HAP-1 (cell line): ENCODE measurements at regions not wholly inside any gene's neighbourhood (a gene's known extent, or its start where the extent isn't known, plus 50 kb on each side); places are given as distances from the start of the nearest gene placed in this dataset.

ENCODE experiments used
- DNase-seq, 2 experiments: peaks; one replicate each; pipeline ENCODE4 v3.0.0-alpha.2; 2016 to 2020; ENCODE audit warnings: low spot score in 2 of 2
- H3K27me3 ChIP-seq: fragments of 250-450 bp; sonication (Bioruptor Pico); 2 replicates; pipeline ENCODE4 v1.5.1; 2020; ENCODE audit warnings: low read depth, mild to moderate bottlenecking, moderate library complexity
- H3K36me3 ChIP-seq: fragments of 250-450 bp; sonication (Bioruptor Pico); replicated peaks from 2 replicates; pipeline ENCODE4 v1.5.1; 2020; ENCODE audit warnings: mild to moderate bottlenecking
- H3K4me1 ChIP-seq: fragments of 250-450 bp; sonication (Bioruptor Pico); 2 replicates; pipeline ENCODE4 v1.5.1; 2020; ENCODE audit warnings: mild to moderate bottlenecking
- H3K4me3 ChIP-seq: fragments of 250-450 bp; sonication (Bioruptor Pico); 2 replicates; pipeline ENCODE4 v1.5.1; 2020; ENCODE audit warnings: mild to moderate bottlenecking, moderate library complexity
- H3K9me3 ChIP-seq: fragments of 250-450 bp; sonication (Bioruptor Pico); 2 replicates; pipeline ENCODE4 v1.5.1; 2020; ENCODE audit warnings: mild to moderate bottlenecking, moderate library complexity
- in situ Hi-C: fragments of 300-500 bp; cut with MboI; formaldehyde crosslinking; loops from 3 replicates; pipeline ENCODE4 v1.14.3; 2020; ENCODE audit warnings: low sequenced_read_pairs, inconsistent platforms, mixed read lengths

DNA sequence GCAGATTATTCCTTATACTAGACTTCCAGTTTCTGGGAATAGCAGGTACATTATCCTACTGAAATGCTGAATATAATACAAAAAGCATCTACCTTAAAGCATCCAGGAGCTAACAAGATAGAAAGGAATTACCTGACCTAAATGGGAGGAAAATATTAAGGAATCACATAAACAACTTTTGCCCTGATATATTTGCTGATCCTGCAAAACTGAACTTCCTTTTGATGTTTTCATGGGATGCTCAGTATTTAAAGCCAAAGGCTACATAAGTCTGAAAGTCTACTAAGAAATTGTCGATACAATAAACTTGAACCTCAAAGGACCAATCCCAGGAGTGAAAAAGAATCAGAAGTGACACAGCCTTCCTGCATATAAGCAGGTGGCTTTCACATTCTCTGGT, 85.6 kb upstream of the C1orf21 start:
- in situ Hi-C loops = no loop called here
- H3K4me1 ChIP-seq = no peaks in the 10 kb centered on the region
- DNase-seq = no peak
- H3K27me3 ChIP-seq = peaks cover 7% of the 10 kb centered on the region; the same call in 1 of the 2 replicates
- no peaks in the 10 kb centered on the region for H3K36me3 ChIP-seq
- no peak overlapping the region for H3K4me3 ChIP-seq
- no peaks in the 10 kb centered on the region for H3K9me3 ChIP-seq

DNA sequence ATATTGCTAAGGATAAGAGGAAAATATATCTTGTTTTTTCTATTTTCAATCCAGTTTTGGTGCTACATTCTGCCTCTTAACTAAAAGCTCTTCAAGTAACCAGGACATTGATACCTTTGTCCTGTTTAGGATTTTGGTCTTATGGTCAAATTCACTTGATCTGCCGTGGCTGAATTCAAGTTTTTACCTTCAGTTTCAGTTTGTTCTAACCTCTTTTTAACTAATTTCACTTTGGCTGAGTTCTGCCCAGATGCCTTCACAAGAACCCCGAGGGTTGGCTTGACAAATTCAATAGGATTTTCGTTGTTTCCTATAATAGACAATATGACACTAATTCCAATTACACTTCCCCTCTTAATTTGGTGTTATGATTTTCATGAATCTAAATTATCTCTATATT, 84.5 kb upstream of the C1orf21 start:
- Histone ChIP-seq H3K4me3 (no peak overlapping the region), H3K36me3 (no peaks in the 10 kb centered on the region), H3K27me3 (peaks cover 5% of the 10 kb centered on the region; the same call in 1 of the 2 replicates), H3K9me3 (no peaks in the 10 kb centered on the region), H3K4me1 (no peaks in the 10 kb centered on the region)
- in situ Hi-C loops = no loop called here
- no peak for DNase-seq

GRCh38 chr1:184310157-184310819, 76.5 kb upstream of the C1orf21 start:
- DNase-seq = no peak
- Histone ChIP-seq H3K36me3 (no peaks in the 10 kb centered on the region), H3K4me1 (no peaks in the 10 kb centered on the region), H3K4me3 (no peak overlapping the region), H3K27me3 (peaks cover 5% of the 10 kb centered on the region), H3K9me3 (no peaks in the 10 kb centered on the region)
- in situ Hi-C loops = no loop called here

DNA sequence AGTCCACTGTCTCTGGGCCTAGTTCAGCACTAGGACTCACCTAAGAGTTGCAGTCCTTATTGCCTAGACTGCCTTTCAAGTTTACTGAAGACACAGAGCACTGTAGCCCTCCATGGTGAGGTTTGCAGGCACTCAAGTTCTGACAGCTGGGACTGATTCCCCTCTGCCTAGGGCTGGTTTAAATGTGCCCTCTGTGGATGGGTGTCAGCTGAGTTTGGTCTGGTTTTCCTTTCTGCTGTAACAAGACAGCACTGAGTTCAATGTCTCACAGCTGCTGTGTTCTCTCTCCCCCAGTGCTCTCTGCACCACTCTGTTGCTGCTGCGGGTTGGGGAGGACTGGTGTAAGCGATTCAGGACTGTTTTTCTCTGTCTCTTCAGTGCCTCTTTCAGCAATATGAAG, 75.2 kb upstream of the C1orf21 start:
- no peak overlapping the region for H3K4me3 ChIP-seq
- peaks cover 8% of the 10 kb centered on the region for H3K27me3 ChIP-seq
- no peaks in the 10 kb centered on the region for H3K36me3 ChIP-seq
- no peaks in the 10 kb centered on the region for H3K4me1 ChIP-seq
- DNase-seq = no peak
- in situ Hi-C loops = no loop called here
- no peaks in the 10 kb centered on the region for H3K9me3 ChIP-seq

GRCh38 chr1:184315254-184315653, 71.6 kb upstream of the C1orf21 start:
- DNase-seq = no peak
- in situ Hi-C loops = no loop called here
- H3K27me3 ChIP-seq = peaks cover 21% of the 10 kb centered on the region
- no peaks in the 10 kb centered on the region for H3K9me3 ChIP-seq
- H3K36me3 ChIP-seq = no peaks in the 10 kb centered on the region
- H3K4me1 ChIP-seq = no peaks in the 10 kb centered on the region
- H3K4me3 ChIP-seq = no peak overlapping the region

GRCh38 chr1:184319879-184320278, 67.0 kb upstream of the C1orf21 start:
- no peak for DNase-seq
- no peaks in the 10 kb centered on the region for H3K9me3 ChIP-seq
- no peaks in the 10 kb centered on the region for H3K4me1 ChIP-seq
- H3K4me3 ChIP-seq = no peak overlapping the region
- peaks cover 16% of the 10 kb centered on the region for H3K27me3 ChIP-seq
- no peaks in the 10 kb centered on the region for H3K36me3 ChIP-seq
- in situ Hi-C loops = no loop called here

GRCh38 chr1:184322253-184322652, 64.6 kb upstream of the C1orf21 start:
- Histone ChIP-seq H3K27me3 (peaks cover 8% of the 10 kb centered on the region), H3K36me3 (no peaks in the 10 kb centered on the region)
- in situ Hi-C loops = no loop called here

DNA sequence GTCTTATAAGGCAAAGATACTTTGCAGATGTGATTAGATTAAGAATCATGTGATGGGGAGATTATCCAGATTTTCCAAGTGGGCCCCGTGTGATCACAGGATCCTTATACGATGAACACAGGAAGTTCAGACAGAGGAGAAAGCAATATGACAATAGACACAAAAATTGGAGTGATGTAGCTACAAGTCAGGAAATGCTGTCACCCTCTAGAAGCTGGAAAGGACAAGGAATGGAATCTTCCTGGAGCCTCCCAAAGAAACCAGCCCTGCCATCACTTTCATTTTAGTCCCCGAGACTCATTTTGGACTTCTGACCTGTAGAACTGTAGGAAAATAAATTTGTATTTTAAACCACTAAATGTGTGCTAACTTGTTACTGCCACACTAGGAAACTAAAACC, 61.9 kb upstream of the C1orf21 start:
- in situ Hi-C loops = no loop called here
- H3K36me3 ChIP-seq = no peaks in the 10 kb centered on the region
- H3K9me3 ChIP-seq = no peaks in the 10 kb centered on the region
- H3K27me3 ChIP-seq = no peaks in the 10 kb centered on the region
- H3K4me1 ChIP-seq = no peaks in the 10 kb centered on the region
- H3K4me3 ChIP-seq = no peak overlapping the region
- no peak for DNase-seq

More at GRCh38 chr1:184322253-184322652, 64.6 kb upstream of the C1orf21 start:
- DNase-seq = no peak
- Histone ChIP-seq H3K9me3 (no peaks in the 10 kb centered on the region), H3K4me3 (no peak overlapping the region), H3K4me1 (no peaks in the 10 kb centered on the region)

- in situ Hi-C loops = no loop called here
- H3K4me3 ChIP-seq = no peak overlapping the region
- no peaks in the 10 kb centered on the region for H3K36me3 ChIP-seq
- DNase-seq = no peak
- no peaks in the 10 kb centered on the region for H3K27me3 ChIP-seq
- H3K4me1 ChIP-seq = no peaks in the 10 kb centered on the region
- no peaks in the 10 kb centered on the region for H3K9me3 ChIP-seq
Observed at GRCh38 chr1:184326278-184326677, 60.6 kb upstream of the C1orf21 start.

- in situ Hi-C loops = no loop called here
- H3K9me3 ChIP-seq = no peaks in the 10 kb centered on the region
Observed at GRCh38 chr1:184329245-184329953, 57.4 kb upstream of the C1orf21 start.

DNA sequence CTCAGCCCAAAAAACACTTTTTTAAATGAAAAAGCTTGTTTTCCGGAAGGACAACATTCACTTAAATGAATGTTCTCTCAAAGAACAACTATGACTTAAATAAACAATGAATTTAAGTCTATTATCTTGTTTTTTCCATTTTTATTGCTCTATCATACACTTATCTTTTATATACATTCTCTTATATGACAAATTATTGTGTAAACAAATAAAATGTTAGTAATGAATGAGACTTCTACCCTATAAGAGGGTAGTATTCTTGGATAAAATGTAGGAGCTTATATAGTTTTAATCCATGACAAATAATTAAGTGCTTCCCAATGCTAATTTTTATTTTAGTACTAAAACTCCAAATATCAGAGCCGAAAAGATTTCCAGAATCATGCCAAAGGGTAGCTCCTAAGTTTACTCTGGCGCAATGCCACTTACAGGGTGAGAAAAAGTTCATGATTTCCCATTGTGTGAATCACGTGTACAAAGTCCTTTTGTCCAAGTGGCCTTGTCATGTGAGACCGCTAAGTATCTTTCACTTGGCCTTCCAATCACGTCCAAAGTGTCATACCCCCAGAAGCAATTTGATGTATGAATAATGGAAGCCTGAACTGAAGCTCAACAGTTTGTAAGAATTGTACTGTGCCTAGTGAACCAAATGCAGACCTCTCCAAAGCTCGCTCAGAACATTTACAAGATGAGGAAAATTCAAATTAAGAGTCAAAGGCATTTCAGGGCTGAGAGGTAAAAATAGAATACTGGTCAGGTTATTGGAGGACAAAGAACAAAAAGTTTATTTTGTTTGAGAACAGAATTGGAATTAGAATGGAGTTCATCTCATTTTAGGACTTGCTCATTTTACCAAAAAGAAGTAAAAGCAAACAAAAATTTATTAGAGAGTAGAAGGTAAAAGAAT, 56.6 kb upstream of the C1orf21 start:
- in situ Hi-C loops = no loop called here
- Histone ChIP-seq H3K36me3 (no peaks in the 10 kb centered on the region), H3K9me3 (no peaks in the 10 kb centered on the region), H3K4me1 (no peaks in the 10 kb centered on the region), H3K4me3 (no peak overlapping the region), H3K27me3 (no peaks in the 10 kb centered on the region)
- DNase-seq = peak in 1 of 2 experiments; percentile 11

More at GRCh38 chr1:184329245-184329953, 57.4 kb upstream of the C1orf21 start:
- Histone ChIP-seq H3K4me3 (no peak overlapping the region), H3K36me3 (no peaks in the 10 kb centered on the region), H3K27me3 (no peaks in the 10 kb centered on the region), H3K4me1 (no peaks in the 10 kb centered on the region)
- no peak for DNase-seq

DNA sequence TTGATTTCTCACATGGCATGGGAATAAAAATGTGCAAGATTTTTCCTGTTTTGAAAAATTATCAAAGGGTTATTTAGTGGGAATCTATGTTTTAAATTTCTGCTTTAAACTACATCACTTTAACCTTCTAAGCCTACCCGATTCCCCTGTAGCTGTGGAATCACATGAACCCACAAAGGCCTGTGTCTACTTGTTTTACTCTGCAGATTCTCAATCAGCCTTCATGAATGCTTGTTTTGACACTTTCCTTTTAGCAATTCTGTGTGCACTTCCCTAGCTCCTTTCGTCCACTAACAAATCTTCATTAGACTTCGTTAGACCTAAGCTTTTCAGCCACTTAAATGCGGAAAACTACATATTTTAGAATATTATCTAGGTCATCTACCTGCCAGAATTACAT, 56.0 kb upstream of the C1orf21 start:
- no peaks in the 10 kb centered on the region for H3K4me1 ChIP-seq
- in situ Hi-C loops = no loop called here

More for the DNA sequence above, 56.0 kb upstream of the C1orf21 start:
- Histone ChIP-seq H3K4me3 (no peak overlapping the region), H3K9me3 (no peaks in the 10 kb centered on the region), H3K36me3 (no peaks in the 10 kb centered on the region), H3K27me3 (no peaks in the 10 kb centered on the region)
- no peak for DNase-seq
